HG02884 (cell line): ENCODE measurements at regions not wholly inside any gene's neighbourhood (a gene's known extent, or its start where the extent isn't known, plus 50 kb on each side); places are given as distances from the start of the nearest gene placed in this dataset.

Experiments
- ATAC-seq: cut with Tn5 transposase; IDR thresholded peaks from one replicate; pipeline ENCODE4 v1.9.1; 2021; ENCODE audit warnings: mild to moderate bottlenecking, moderate library complexity; ENCODE audit not compliant: unreplicated experiment

GRCh38 chr6:152904678-152905077, 78.2 kb downstream of the FBXO5 start:
- ATAC-seq, result no peak

GRCh38 chr6:152905551-152906299, 77.1 kb downstream of the FBXO5 start:
- no peak for ATAC-seq

- ATAC-seq, result no peak
These were observed 73.6 kb downstream of the FBXO5 start for GRCh38 chr6:152909241-152909640.

GRCh38 chr6:152916035-152916434, 66.8 kb downstream of the FBXO5 start:
- no peak for ATAC-seq

GRCh38 chr6:152918991-152919390, 63.9 kb downstream of the FBXO5 start:
- ATAC-seq, result no peak

GRCh38 chr6:152920016-152920415, 62.8 kb downstream of the FBXO5 start:
- ATAC-seq, result no peak
